MM.1S (cell line): ENCODE measurements at regions not wholly inside any gene's neighbourhood (a gene's known extent, or its start where the extent isn't known, plus 50 kb on each side); places are given as distances from the start of the nearest gene placed in this dataset.

Experiments
- DNase-seq: peaks from one replicate; pipeline ENCODE4 v3.0.0-alpha.2; 2015
- H2AFZ ChIP-seq: fragments of 300-600 bp; sonication (generic); 2 replicates; pipeline ENCODE4 v1.6.0; 2016; ENCODE audit warnings: antibody characterized with exemption, low read length
- H3F3A ChIP-seq: fragments of 300-600 bp; sonication (generic); 2 replicates; pipeline ENCODE4 v1.6.1; 2016; ENCODE audit warnings: mild to moderate bottlenecking, antibody characterized with exemption, low read length, moderate library complexity, mixed read lengths; ENCODE audit not compliant: insufficient read depth
- H3K27ac ChIP-seq: fragments of 300-600 bp; sonication (generic); 2 replicates; pipeline ENCODE4 v1.5.1; 2016; ENCODE audit warnings: mild to moderate bottlenecking, low read length
- H3K27me3 ChIP-seq: fragments of 300-600 bp; sonication (generic); replicated peaks from 2 replicates; pipeline ENCODE4 v1.6.0; 2016; ENCODE audit warnings: low read length; ENCODE audit not compliant: insufficient read depth
- H3K36me3 ChIP-seq: fragments of 300-600 bp; sonication (generic); replicated peaks from 2 replicates; pipeline ENCODE4 v1.6.1; 2016; ENCODE audit warnings: mild to moderate bottlenecking, low read length, mixed read lengths; ENCODE audit not compliant: insufficient read depth
- H3K4me1 ChIP-seq: fragments of 300-600 bp; sonication (generic); 2 replicates; pipeline ENCODE4 v1.6.1; 2016; ENCODE audit warnings: low read length, mixed read lengths
- H3K4me2 ChIP-seq: fragments of 300-600 bp; sonication (generic); 2 replicates; pipeline ENCODE4 v1.6.0; 2016; ENCODE audit warnings: low read depth, low read length
- H3K4me3 ChIP-seq: fragments of 300-600 bp; sonication (generic); 2 replicates; pipeline ENCODE4 v1.5.1; 2016; ENCODE audit warnings: low read length, mixed read lengths
- H3K79me2 ChIP-seq: fragments of 300-600 bp; sonication (generic); 2 replicates; pipeline ENCODE4 v1.6.1; 2016; ENCODE audit warnings: mixed run types, low read length, mixed read lengths
- H3K9ac ChIP-seq: fragments of 300-600 bp; sonication (generic); 2 replicates; pipeline ENCODE4 v1.6.1; 2016; ENCODE audit warnings: low read length, mixed read lengths
- H3K9me2 ChIP-seq: fragments of 300-600 bp; sonication (generic); replicated peaks from 2 replicates; pipeline ENCODE4 v1.6.1; 2016; ENCODE audit warnings: mild to moderate bottlenecking, low read length, mixed read lengths; ENCODE audit not compliant: insufficient read depth
- H3K9me3 ChIP-seq: fragments of 300-600 bp; sonication (generic); replicated peaks from 2 replicates; pipeline ENCODE4 v1.6.1; 2016; ENCODE audit warnings: mild to moderate bottlenecking, low read length, mixed read lengths; ENCODE audit not compliant: insufficient read depth
- H4K20me1 ChIP-seq: fragments of 300-600 bp; sonication (generic); 2 replicates; pipeline ENCODE4 v1.6.1; 2016; ENCODE audit warnings: mild to moderate bottlenecking, low read length, moderate library complexity, mixed read lengths; ENCODE audit not compliant: insufficient read depth
- CTCF ChIP-seq: fragments of 300-600 bp; sonication (generic); IDR thresholded peaks from 2 replicates; pipeline ENCODE4 v1.5.1; 2016; ENCODE audit warnings: antibody characterized with exemption, low read length, mixed read lengths
- EZH2 ChIP-seq: fragments of 300-600 bp; sonication (generic); optimal IDR thresholded peaks from 2 replicates; pipeline ENCODE3; 2017; ENCODE audit warnings: low read depth, mild to moderate bottlenecking, antibody characterized with exemption, low read length, mixed read lengths
- EZH2phosphoT487 ChIP-seq: fragments of 300-600 bp; sonication (generic); IDR thresholded peaks from 2 replicates; pipeline ENCODE4 v1.6.1; 2018; ENCODE audit warnings: antibody characterized with exemption, low read length

- Histone ChIP-seq H3K4me3 (no peak overlapping the region), H3K4me1 (no peaks in the 10 kb centered on the region), H3K4me2 (no peak overlapping the region), H3K36me3 (no peaks in the 10 kb centered on the region), H3K79me2 (no peaks in the 10 kb centered on the region), H2AFZ (no peak overlapping the region), H3K9ac (no peak overlapping the region), H3K27me3 (no peaks in the 10 kb centered on the region), H4K20me1 (no peaks in the 10 kb centered on the region), H3K27ac (no peak overlapping the region), H3K9me2 (no peaks in the 10 kb centered on the region), H3K9me3 (no peaks in the 10 kb centered on the region; the same call in 1 of the 2 replicates), H3F3A (no peaks in the 10 kb centered on the region)
- TF ChIP-seq CTCF (no peak), EZH2phosphoT487 (no peak), EZH2 (no peak)
- no peak for DNase-seq
Measured at GRCh38 chr4:27836523-27836922, 975.9 kb downstream of the STIM2 start.

- Histone ChIP-seq H3K79me2 (no peaks in the 10 kb centered on the region), H2AFZ (no peak overlapping the region), H3K4me3 (no peak overlapping the region), H3K9ac (no peak overlapping the region), H3K27me3 (no peaks in the 10 kb centered on the region), H3K36me3 (no peaks in the 10 kb centered on the region), H3K9me2 (no peaks in the 10 kb centered on the region), H4K20me1 (no peaks in the 10 kb centered on the region), H3F3A (no peaks in the 10 kb centered on the region), H3K9me3 (no peaks in the 10 kb centered on the region), H3K27ac (no peak overlapping the region), H3K4me2 (no peak overlapping the region), H3K4me1 (no peaks in the 10 kb centered on the region)
- TF ChIP-seq EZH2 (no peak), EZH2phosphoT487 (no peak)
- DNase-seq, result no peak
Measured at GRCh38 chr4:27843776-27844175, 983.1 kb downstream of the STIM2 start.

DNA sequence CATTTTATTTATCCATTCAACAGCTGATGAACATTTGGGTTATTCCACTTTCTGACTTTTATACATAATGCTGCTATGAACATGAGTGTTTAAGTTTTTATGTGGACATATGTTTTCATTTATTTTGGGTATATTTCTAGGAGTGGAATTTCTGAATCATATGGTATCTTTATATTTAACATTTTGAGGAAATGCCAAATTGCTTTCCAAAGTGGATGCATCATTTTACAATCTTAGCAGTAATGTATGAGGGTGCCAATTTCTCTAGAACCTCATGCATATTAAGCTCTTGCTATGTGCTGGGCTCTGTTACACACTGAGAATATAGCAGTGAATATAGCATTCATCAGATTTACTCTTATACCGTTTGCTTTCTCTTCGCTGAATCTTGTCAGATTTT, 983.7 kb downstream of the STIM2 start:
- Histone ChIP-seq H3K4me1 (no peaks in the 10 kb centered on the region), H3K4me3 (no peak overlapping the region), H3K4me2 (no peak overlapping the region), H3K9ac (no peak overlapping the region), H2AFZ (no peak overlapping the region), H4K20me1 (no peaks in the 10 kb centered on the region), H3K79me2 (no peaks in the 10 kb centered on the region), H3K36me3 (no peaks in the 10 kb centered on the region), H3K9me3 (no peaks in the 10 kb centered on the region), H3K9me2 (no peaks in the 10 kb centered on the region), H3F3A (no peaks in the 10 kb centered on the region), H3K27me3 (no peaks in the 10 kb centered on the region), H3K27ac (no peak overlapping the region)
- DNase-seq, result no peak
- no peak for TF ChIP-seq EZH2phosphoT487
- TF ChIP-seq CTCF, result no peak
- no peak for TF ChIP-seq EZH2

- Histone ChIP-seq H3F3A (no peaks in the 10 kb centered on the region), H4K20me1 (no peaks in the 10 kb centered on the region), H3K4me1 (no peaks in the 10 kb centered on the region), H3K4me3 (no peak overlapping the region), H2AFZ (no peak overlapping the region), H3K9ac (no peak overlapping the region), H3K36me3 (no peaks in the 10 kb centered on the region), H3K27me3 (no peaks in the 10 kb centered on the region), H3K27ac (no peak overlapping the region), H3K4me2 (no peak overlapping the region), H3K79me2 (no peaks in the 10 kb centered on the region), H3K9me2 (no peaks in the 10 kb centered on the region), H3K9me3 (no peaks in the 10 kb centered on the region)
- no peak for DNase-seq
- TF ChIP-seq EZH2phosphoT487, result no peak
- TF ChIP-seq CTCF, result no peak
- TF ChIP-seq EZH2, result no peak
Measured at GRCh38 chr4:27846951-27847350, 986.3 kb downstream of the STIM2 start.
